Gastroesophageal sphincter (tissue), 4 donors: ENCODE measurements at regions not wholly inside any gene's neighbourhood (a gene's known extent, or its start where the extent isn't known, plus 50 kb on each side); places are given as distances from the start of the nearest gene placed in this dataset.
"Not testable (repeated sequence)": the region's sequence is repeated elsewhere in the genome, so short reads cannot be mapped to it uniquely, and the experiment has no call there.

Experiments used
- ATAC-seq: fragments of 150-250 bp; one replicate; pipeline ENCODE4 v1.9.1; 2016; ENCODE audit warnings: mild to moderate bottlenecking, moderate library complexity
- H3K27ac ChIP-seq, 4 donors: fragments of 200-600 bp; sonication (generic) in 3 of 4; 1 replicate in 3 of 4; 2 replicates in 1 of 4; pipeline ENCODE4 v1.5.1; 2016 to 2019
- H3K27me3 ChIP-seq: fragments of 200-600 bp; sonication (generic); one replicate; pipeline ENCODE4 v1.5.1; 2019
- H3K36me3 ChIP-seq, 2 donors: fragments of 200-600 bp; sonication (generic); one replicate each; pipeline ENCODE4 v1.5.1; 2019; ENCODE audit warnings: control low read depth in 1 of 2
- H3K4me1 ChIP-seq, 3 donors: fragments of 200-600 bp; sonication (generic); 1 replicate in 2 of 3; 2 replicates in 1 of 3; pipeline ENCODE4 v1.5.1; 2016 to 2019; ENCODE audit warnings: control low read depth in 2 of 3
- H3K4me3 ChIP-seq, 2 donors: fragments of 200-600 bp; sonication (generic); one replicate each; pipeline ENCODE4 v1.5.1; 2019; ENCODE audit warnings: mild to moderate bottlenecking in 1 of 2, moderate library complexity in 1 of 2
- H3K9me3 ChIP-seq, 3 donors: fragments of 200-600 bp; sonication (generic); one replicate each; pipeline ENCODE4 v1.5.1; 2017 to 2019; ENCODE audit warnings: control low read depth in 2 of 3
- CTCF ChIP-seq, 4 experiments: fragments of 200-600 bp in 2 of 4; fragments of 450-650 bp in 2 of 4; sonication (generic) in 1 of 4; IDR thresholded peaks; one replicate each; pipeline ENCODE4 v1.5.1; 2017 to 2019; ENCODE audit warnings: antibody characterized with exemption in 4 of 4, mild to moderate bottlenecking in 2 of 4, moderate library complexity in 2 of 4
- EP300 ChIP-seq: sonication (generic); formaldehyde crosslinking; IDR thresholded peaks from one replicate; pipeline ENCODE4 v1.6.1; 2017; ENCODE audit warnings: antibody characterized with exemption, mild to moderate bottlenecking
- POLR2A ChIP-seq, 2 donors: fragments of 450-650 bp; IDR thresholded peaks; one replicate each; pipeline ENCODE4 v1.6.1; 2017; ENCODE audit warnings: antibody characterized with exemption in 2 of 2, mild to moderate bottlenecking in 2 of 2, moderate library complexity in 1 of 2
- POLR2AphosphoS5 ChIP-seq: sonication (generic); formaldehyde crosslinking; IDR thresholded peaks from one replicate; pipeline ENCODE4 v1.6.1; 2017; ENCODE audit warnings: antibody characterized with exemption
- WGBS, 2 donors: methylation state at CpG; one replicate each; pipeline ENCODE4 v1.1.5; 2018; ENCODE audit warnings: low coverage in 1 of 2; 5-methylcytosine and 5-hydroxymethylcytosine counted together

GRCh38 chr3:29011966-29012365, 268.9 kb upstream of the RBMS3 start:
- H3K9me3 ChIP-seq = no peaks in the 10 kb centered on the region
- no peak overlapping the region for H3K27ac ChIP-seq
- TF ChIP-seq EP300 = no peak
- TF ChIP-seq CTCF (IDR thresholded peaks at IDR 0.05) = no peak
- TF ChIP-seq POLR2A (IDR thresholded peaks at IDR 0.05) = no peak
- no peak for TF ChIP-seq POLR2AphosphoS5
- H3K4me3 ChIP-seq = no peak overlapping the region
- H3K27me3 ChIP-seq = no peaks in the 10 kb centered on the region
- no peaks in the 10 kb centered on the region for H3K4me1 ChIP-seq
- H3K36me3 ChIP-seq = no peaks in the 10 kb centered on the region
- no peak for ATAC-seq
- WGBS, 2 donors = 75 to 79% methylated on average over 3 of the region's 3 CpGs

GRCh38 chr3:29022976-29023375, 257.9 kb upstream of the RBMS3 start:
- H3K36me3 ChIP-seq = no peaks in the 10 kb centered on the region
- peaks cover 0 to 5% (median 0%) of the 10 kb centered on the region in 3 donors for H3K9me3 ChIP-seq
- TF ChIP-seq POLR2A (IDR thresholded peaks at IDR 0.05) = no peak
- no peak for TF ChIP-seq CTCF (IDR thresholded peaks at IDR 0.05)
- no peak for TF ChIP-seq POLR2AphosphoS5
- no peak for TF ChIP-seq EP300
- no peak for ATAC-seq
- H3K4me3 ChIP-seq = no peak overlapping the region
- no peaks in the 10 kb centered on the region for H3K4me1 ChIP-seq
- no peak overlapping the region for H3K27ac ChIP-seq
- WGBS, 2 donors = 56 to 65% methylated on average over 1 of the region's 1 CpG
- no peaks in the 10 kb centered on the region for H3K27me3 ChIP-seq

DNA sequence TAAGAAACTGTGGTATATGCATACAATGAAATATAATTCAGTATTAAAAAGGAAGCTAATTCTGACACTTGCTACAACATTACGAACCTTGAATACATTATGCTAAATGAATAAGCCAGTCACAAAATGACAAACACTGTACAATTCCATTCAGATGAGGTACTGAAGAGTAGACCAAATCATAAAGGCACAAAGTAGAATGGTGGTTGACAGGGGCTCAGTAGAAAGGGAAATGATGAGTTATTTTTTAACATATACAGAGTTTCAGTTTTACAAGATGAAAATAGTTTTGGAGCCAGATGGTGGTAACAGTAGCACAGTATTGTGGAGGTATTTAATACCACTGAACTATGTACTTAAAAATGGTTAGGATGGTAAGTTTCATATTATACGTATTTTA, 254.6 kb upstream of the RBMS3 start:
- Histone ChIP-seq H3K27ac (no peak overlapping the region), H3K4me1 (no peaks in the 10 kb centered on the region), H3K27me3 (no peaks in the 10 kb centered on the region), H3K36me3 (no peaks in the 10 kb centered on the region), H3K9me3 (peaks cover 0 to 5% (median 0%) of the 10 kb centered on the region in 3 donors), H3K4me3 (no peak overlapping the region)
- TF ChIP-seq POLR2A (IDR thresholded peaks at IDR 0.05) (no peak), EP300 (no peak), POLR2AphosphoS5 (no peak), CTCF (IDR thresholded peaks at IDR 0.05) (no peak)
- 87 to 92% methylated on average over 1 to 2 of the region's 2 CpGs for WGBS, 2 donors
- no peak for ATAC-seq

DNA sequence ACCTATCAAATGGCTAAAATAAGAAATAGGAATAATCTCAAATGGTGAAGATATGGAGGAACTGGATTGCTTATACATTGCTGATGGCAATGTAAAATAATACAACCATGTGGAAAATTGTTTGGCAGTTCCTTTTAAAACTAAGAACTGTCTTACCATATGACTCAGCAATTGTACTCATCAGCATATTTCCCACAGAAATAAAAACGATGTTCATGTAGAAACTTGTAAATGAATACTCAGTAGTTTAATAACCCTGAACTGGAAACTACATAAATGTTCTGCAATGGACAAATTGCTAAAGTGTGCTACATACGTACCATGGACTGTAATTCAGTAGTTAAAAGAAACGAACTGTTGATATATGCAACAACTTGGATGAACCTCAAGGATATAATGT, 253.9 kb upstream of the RBMS3 start:
- peaks cover 0 to 5% (median 0%) of the 10 kb centered on the region in 3 donors for H3K9me3 ChIP-seq
- no peak for TF ChIP-seq POLR2A (IDR thresholded peaks at IDR 0.05)
- TF ChIP-seq POLR2AphosphoS5 = no peak
- no peak for TF ChIP-seq EP300
- no peak for TF ChIP-seq CTCF (IDR thresholded peaks at IDR 0.05)
- WGBS, 2 donors = 74 to 94% methylated on average over 2 to 3 of the region's 3 CpGs
- no peaks in the 10 kb centered on the region for H3K27me3 ChIP-seq
- H3K4me1 ChIP-seq = no peaks in the 10 kb centered on the region
- no peaks in the 10 kb centered on the region for H3K36me3 ChIP-seq
- no peak overlapping the region for H3K27ac ChIP-seq
- H3K4me3 ChIP-seq = no peak overlapping the region
- no peak for ATAC-seq

- not testable (repeated sequence) for ATAC-seq, H3K27ac ChIP-seq
- 80% methylated on average over 1 of the region's 2 CpGs; no CpG with 5 or more reads in 1 of the 2 donors for WGBS, 2 donors
Observed at GRCh38 chr3:29031175-29031574, 249.7 kb upstream of the RBMS3 start.

More at GRCh38 chr3:29031175-29031574, 249.7 kb upstream of the RBMS3 start:
- H3K27me3 ChIP-seq, H3K4me3 ChIP-seq, H3K9me3 ChIP-seq, H3K36me3 ChIP-seq, H3K4me1 ChIP-seq: not testable (repeated sequence)
